H1 (cell line): ENCODE measurements at regions not wholly inside any gene's neighbourhood (a gene's known extent, or its start where the extent isn't known, plus 50 kb on each side); places are given as distances from the start of the nearest gene placed in this dataset.

Experiments used
- BACH1 ChIP-seq: IDR thresholded peaks from 2 replicates; pipeline ENCODE4 v1.6.1; 2012; ENCODE audit warnings: low read length, improper control_type of control experiment
- CTBP2 ChIP-seq: IDR thresholded peaks from 2 replicates; pipeline ENCODE4 v1.7.0; 2011; ENCODE audit warnings: borderline replicate concordance, mild to moderate bottlenecking, moderate library complexity, mixed read lengths, low read length; ENCODE audit not compliant: insufficient read depth, insufficient read length
- EP300 ChIP-seq, 2 experiments: IDR thresholded peaks; 1 replicate in 1 of 2; 2 replicates in 1 of 2; pipeline ENCODE4 v1.6.1; 2011 to 2012; ENCODE audit warnings: low read depth in 2 of 2, low read length in 2 of 2, mild to moderate bottlenecking in 2 of 2, borderline replicate concordance in 1 of 2, inconsistent platforms in 1 of 2, moderate library complexity in 1 of 2
- KDM1A ChIP-seq: fragments of 200-600, 300-600 bp; sonication (generic); IDR thresholded peaks from 2 replicates; pipeline ENCODE4 v1.7.1; 2016; ENCODE audit warnings: mild to moderate bottlenecking, low read length, borderline replicate concordance
- NRF1 ChIP-seq: IDR thresholded peaks from 2 replicates; pipeline ENCODE4 v1.6.1; 2011; ENCODE audit warnings: mild to moderate bottlenecking, low read depth, low read length, improper control_type of control experiment
- POLR2A ChIP-seq, 2 experiments: IDR thresholded peaks; 1 replicate in 1 of 2; 2 replicates in 1 of 2; pipeline ENCODE4 v1.6.1; 2011; ENCODE audit warnings: low read depth in 2 of 2, low read length in 2 of 2, mild to moderate bottlenecking in 2 of 2; ENCODE audit errors: control extremely low read depth in 1 of 2
- POLR2AphosphoS5 ChIP-seq: IDR thresholded peaks from 2 replicates; pipeline ENCODE4 v1.6.1; 2011; ENCODE audit warnings: low read depth, low read length
- POU5F1 ChIP-seq: IDR thresholded peaks from 2 replicates; pipeline ENCODE4 v1.6.1; 2011; ENCODE audit warnings: low read depth, mild to moderate bottlenecking, low read length, moderate library complexity
- SAP30 ChIP-seq: fragments of 300-600 bp; sonication (generic); IDR thresholded peaks from 2 replicates; pipeline ENCODE4 v1.7.1; 2012; ENCODE audit warnings: low read length, moderate library complexity, mild to moderate bottlenecking, inconsistent platforms; ENCODE audit not compliant: insufficient read depth, insufficient replicate concordance
- SIRT6 ChIP-seq: IDR thresholded peaks from one replicate; pipeline ENCODE4 v1.7.1; 2012; ENCODE audit warnings: low read length, inconsistent platforms
- SIX5 ChIP-seq: IDR thresholded peaks from 2 replicates; pipeline ENCODE4 v1.6.1; 2011; ENCODE audit warnings: mild to moderate bottlenecking, low read depth, low read length
- SP2 ChIP-seq: IDR thresholded peaks from 2 replicates; pipeline ENCODE4 v1.6.1; 2012; ENCODE audit warnings: mild to moderate bottlenecking, low read length, inconsistent platforms

DNA sequence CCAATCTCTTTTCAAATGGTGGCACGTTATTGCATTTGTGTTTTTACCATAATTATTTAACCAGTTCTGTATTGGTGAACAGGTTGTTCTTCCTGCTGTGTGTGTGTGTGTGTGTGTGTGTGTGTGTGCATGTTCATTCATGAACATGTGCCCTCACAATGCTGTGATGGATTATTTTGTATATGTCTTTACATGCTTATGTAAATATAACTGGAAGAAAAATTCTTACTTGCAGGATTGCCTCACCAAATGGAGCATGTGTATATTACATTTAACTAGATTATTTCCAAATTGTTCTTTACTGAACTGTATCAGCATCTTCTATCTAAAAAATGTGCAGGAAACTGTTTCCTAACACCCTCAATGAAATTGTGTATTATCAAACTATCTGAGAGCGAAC, 175.2 kb upstream of the ZPLD1 start (continued):
- no peak for TF ChIP-seq CTBP2
- TF ChIP-seq SIX5 = no peak
- no peak for TF ChIP-seq POU5F1
- no peak for TF ChIP-seq SP2
- no peak for TF ChIP-seq NRF1
- TF ChIP-seq POLR2AphosphoS5 = no peak
- TF ChIP-seq POLR2A (IDR thresholded peaks at IDR 0.05; ENCODE audit: control extremely low read depth in 1 of 2, low read depth in 2 of 2, low read length in 2 of 2) = no peak
- TF ChIP-seq KDM1A = no peak
- TF ChIP-seq EP300 (IDR thresholded peaks at IDR 0.05; ENCODE audit: borderline replicate concordance in 1 of 2, low read depth in 2 of 2, low read length in 2 of 2) = no peak
- TF ChIP-seq BACH1 = no peak
- no peak for TF ChIP-seq SAP30
- no peak for TF ChIP-seq SIRT6
